Activated gamma-delta T cell (primary cell): ENCODE measurements at regions not wholly inside any gene's neighbourhood (a gene's known extent, or its start where the extent isn't known, plus 50 kb on each side); places are given as distances from the start of the nearest gene placed in this dataset.
"Not testable (repeated sequence)": the region's sequence is repeated elsewhere in the genome, so short reads cannot be mapped to it uniquely, and the experiment has no call there.

Source experiments
- DNase-seq: peaks from one replicate; lab custom pipeline; 2025; lab: John Stamatoyannopoulos, UW

GRCh38 chr4:95898226-95898625 is 58.3 kb downstream of the PDHA2 start:
- DNase-seq = no peak

- no peak for DNase-seq
These were observed 69.3 kb downstream of the PDHA2 start for GRCh38 chr4:95909211-95909610.

GRCh38 chr4:95910749-95911148 is 70.9 kb downstream of the PDHA2 start:
- no peak for DNase-seq

GRCh38 chr4:95921470-95921869 is 81.6 kb downstream of the PDHA2 start:
- DNase-seq = no peak

GRCh38 chr4:95929448-95930064 is 89.7 kb downstream of the PDHA2 start:
- no peak for DNase-seq

- no peak for DNase-seq
These were observed 99.2 kb downstream of the PDHA2 start for GRCh38 chr4:95939141-95939540.

- no peak for DNase-seq
These were observed 109.4 kb downstream of the PDHA2 start for GRCh38 chr4:95949136-95949765.

GRCh38 chr4:95949808-95950207 is 109.9 kb downstream of the PDHA2 start:
- DNase-seq = no peak

GRCh38 chr4:95952538-95952937 is 112.6 kb downstream of the PDHA2 start:
- DNase-seq = not testable (repeated sequence)

GRCh38 chr4:95956094-95956493 is 116.2 kb downstream of the PDHA2 start:
- DNase-seq = no peak

GRCh38 chr4:95957054-95957453 is 117.2 kb downstream of the PDHA2 start:
- no peak for DNase-seq

- DNase-seq = no peak
These were observed 117.9 kb downstream of the PDHA2 start for GRCh38 chr4:95957759-95958158.

GRCh38 chr4:95959182-95959581 is 119.3 kb downstream of the PDHA2 start:
- no peak for DNase-seq

GRCh38 chr4:95959633-95960032 is 119.7 kb downstream of the PDHA2 start:
- no peak for DNase-seq

- DNase-seq = no peak
These were observed 123.6 kb downstream of the PDHA2 start for GRCh38 chr4:95963456-95963855.

- DNase-seq = no peak
These were observed 140.3 kb downstream of the PDHA2 start for GRCh38 chr4:95979961-95980876.

- DNase-seq = peak; percentile 3
These were observed 141.0 kb downstream of the PDHA2 start for GRCh38 chr4:95980877-95981360.

GRCh38 chr4:95981591-95981990 is 141.7 kb downstream of the PDHA2 start:
- DNase-seq = no peak

GRCh38 chr4:95982516-95982915 is 142.6 kb downstream of the PDHA2 start:
- DNase-seq = no peak

GRCh38 chr4:95984081-95984480 is 144.2 kb downstream of the PDHA2 start:
- DNase-seq = no peak

- DNase-seq = no peak
These were observed 145.2 kb downstream of the PDHA2 start for GRCh38 chr4:95985051-95985450.

- no peak for DNase-seq
These were observed 146.1 kb downstream of the PDHA2 start for GRCh38 chr4:95985791-95986550.
